Fibroblast of mammary gland (primary cell): ENCODE measurements at regions not wholly inside any gene's neighbourhood (a gene's known extent, or its start where the extent isn't known, plus 50 kb on each side); places are given as distances from the start of the nearest gene placed in this dataset.

Experiments
- DNase-seq: peaks from one replicate; pipeline ENCODE4 v3.0.0-alpha.2; 2010; ENCODE audit warnings: low read depth
- H3K4me3 ChIP-seq: 2 replicates; pipeline ENCODE4 v1.5.1; 2011; ENCODE audit warnings: low read depth, mild to moderate bottlenecking, low read length, moderate library complexity; ENCODE audit not compliant: control insufficient read depth
- TF ChIP-seq, protein P1 (sequence below): conservative IDR thresholded peaks from 2 replicates; pipeline ENCODE4 v1.5.1; 2011; ENCODE audit warnings: low read depth, low read length, inconsistent platforms; ENCODE audit not compliant: control insufficient read depth, insufficient read depth

- no peak overlapping the region for H3K4me3 ChIP-seq
- TF ChIP-seq, protein P1, sequence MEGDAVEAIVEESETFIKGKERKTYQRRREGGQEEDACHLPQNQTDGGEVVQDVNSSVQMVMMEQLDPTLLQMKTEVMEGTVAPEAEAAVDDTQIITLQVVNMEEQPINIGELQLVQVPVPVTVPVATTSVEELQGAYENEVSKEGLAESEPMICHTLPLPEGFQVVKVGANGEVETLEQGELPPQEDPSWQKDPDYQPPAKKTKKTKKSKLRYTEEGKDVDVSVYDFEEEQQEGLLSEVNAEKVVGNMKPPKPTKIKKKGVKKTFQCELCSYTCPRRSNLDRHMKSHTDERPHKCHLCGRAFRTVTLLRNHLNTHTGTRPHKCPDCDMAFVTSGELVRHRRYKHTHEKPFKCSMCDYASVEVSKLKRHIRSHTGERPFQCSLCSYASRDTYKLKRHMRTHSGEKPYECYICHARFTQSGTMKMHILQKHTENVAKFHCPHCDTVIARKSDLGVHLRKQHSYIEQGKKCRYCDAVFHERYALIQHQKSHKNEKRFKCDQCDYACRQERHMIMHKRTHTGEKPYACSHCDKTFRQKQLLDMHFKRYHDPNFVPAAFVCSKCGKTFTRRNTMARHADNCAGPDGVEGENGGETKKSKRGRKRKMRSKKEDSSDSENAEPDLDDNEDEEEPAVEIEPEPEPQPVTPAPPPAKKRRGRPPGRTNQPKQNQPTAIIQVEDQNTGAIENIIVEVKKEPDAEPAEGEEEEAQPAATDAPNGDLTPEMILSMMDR = no peak
Measured at GRCh38 chr4:100790836-100791615, 273.2 kb upstream of the EMCN start.

GRCh38 chr4:100789991-100790390, 272.2 kb upstream of the EMCN start:
- TF ChIP-seq, protein P1 = no peak
- H3K4me3 ChIP-seq = no peak overlapping the region
- DNase-seq = no peak

More at GRCh38 chr4:100790836-100791615, 273.2 kb upstream of the EMCN start:
- DNase-seq = no peak

DNA sequence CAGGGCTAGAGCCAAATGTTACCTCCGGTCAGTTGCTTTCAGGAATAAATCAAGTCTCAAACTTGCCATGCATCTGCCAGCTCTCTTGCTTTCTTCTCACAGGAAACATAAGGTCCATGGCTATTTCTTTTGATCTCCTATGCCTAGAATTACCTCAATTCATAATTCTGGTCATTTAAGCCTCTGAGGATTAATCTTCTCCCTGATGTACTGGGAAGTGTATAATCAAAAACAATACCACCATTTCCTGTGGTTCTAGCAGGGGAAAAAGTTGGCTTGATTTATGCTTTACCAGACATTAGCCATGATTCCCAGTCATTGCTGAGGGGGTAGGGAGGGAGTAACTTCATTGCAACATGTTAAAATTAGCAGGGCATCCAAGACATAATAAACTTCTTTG, 268.7 kb upstream of the EMCN start:
- TF ChIP-seq, protein P1 = no peak
- H3K4me3 ChIP-seq = no peak overlapping the region
- DNase-seq = no peak

- no peak overlapping the region for H3K4me3 ChIP-seq
- no peak for DNase-seq
- TF ChIP-seq, protein P1 = no peak
Measured at GRCh38 chr4:100782356-100782755, 264.5 kb upstream of the EMCN start.

GRCh38 chr4:100781435-100781834, 263.6 kb upstream of the EMCN start:
- no peak for DNase-seq
- H3K4me3 ChIP-seq = no peak overlapping the region
- TF ChIP-seq, protein P1 = no peak

DNA sequence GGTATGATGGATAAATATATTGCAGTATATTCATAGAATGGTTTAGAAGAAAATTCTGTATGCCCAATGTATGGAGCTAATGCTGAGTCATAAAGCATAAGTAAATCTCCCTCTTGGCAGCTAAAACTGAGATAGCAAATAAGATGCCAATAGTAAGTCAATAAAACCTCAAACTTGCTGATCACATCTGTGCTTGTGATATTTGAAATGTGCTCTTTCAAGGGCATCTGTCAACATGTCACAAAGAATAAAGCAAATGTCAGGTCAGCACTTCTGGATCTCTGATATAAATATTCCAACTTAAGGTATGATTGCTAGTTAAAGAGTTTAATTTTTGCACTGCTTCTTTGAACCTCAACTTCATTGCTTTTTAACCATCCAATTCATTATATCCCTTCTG, 262.3 kb upstream of the EMCN start:
- TF ChIP-seq, protein P1 = no peak
- no peak for DNase-seq
- no peak overlapping the region for H3K4me3 ChIP-seq
